ENCODE measurements at regions not wholly inside any gene's neighbourhood (a gene's known extent, or its start where the extent isn't known, plus 50 kb on each side); places are given as distances from the start of the nearest gene placed in this dataset.
"Not testable (repeated sequence)": the region's sequence is repeated elsewhere in the genome, so short reads cannot be mapped to it uniquely, and the experiment has no call there.

DNA sequence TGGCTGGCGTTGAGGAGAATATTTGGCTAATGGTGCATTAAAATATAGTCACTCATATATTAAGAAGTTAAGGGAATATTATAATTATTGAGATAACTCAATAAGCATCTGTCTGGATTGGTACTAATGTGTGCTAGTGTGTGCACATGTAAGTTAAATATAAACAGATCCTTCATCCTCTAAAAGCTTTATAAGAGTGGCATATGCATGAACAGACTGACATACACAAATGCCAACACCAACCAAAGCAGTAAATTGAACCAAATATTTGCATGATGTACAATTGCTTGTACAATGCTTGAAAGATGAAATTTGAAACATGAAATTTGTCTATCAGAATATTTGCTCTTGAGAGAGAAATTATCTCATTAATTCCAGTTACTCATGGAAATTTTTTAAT lies 344.9 kb downstream of the ADGRL2 start:
- DNase-seq = no peak

DNA sequence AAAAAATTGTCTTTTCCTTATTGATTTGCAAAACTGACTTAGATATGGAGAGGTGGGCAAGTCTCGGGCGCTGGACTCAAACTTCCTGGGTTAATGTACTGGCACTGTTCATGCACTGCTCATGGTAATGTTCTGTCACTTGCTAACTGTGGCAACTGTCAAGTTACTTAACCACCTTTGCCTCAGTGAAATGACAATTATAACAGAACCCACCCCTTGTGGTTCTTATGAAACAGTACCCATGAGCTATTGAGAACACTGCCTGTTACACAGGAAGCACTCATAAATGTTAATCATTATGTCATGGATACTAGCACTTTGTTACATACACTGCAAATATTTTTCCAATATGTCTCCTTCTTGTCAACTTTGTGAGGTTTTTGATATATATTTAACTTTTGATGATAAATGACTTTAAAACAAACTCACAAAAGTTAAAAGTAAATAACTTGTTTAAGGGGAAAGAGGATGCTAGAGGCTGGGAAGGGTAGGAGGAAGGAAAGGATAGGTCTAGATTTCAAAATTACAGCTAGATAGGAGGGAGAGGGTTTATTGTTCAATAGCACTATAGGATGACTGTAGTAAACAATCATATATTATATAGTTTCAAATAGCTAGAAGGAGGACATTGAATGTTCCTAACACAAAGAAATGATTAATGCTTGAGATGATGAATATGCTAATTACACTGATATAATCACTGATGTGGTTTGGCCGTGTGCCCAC lies 342.5 kb downstream of the ADGRL2 start:
- DNase-seq = no peak

DNA sequence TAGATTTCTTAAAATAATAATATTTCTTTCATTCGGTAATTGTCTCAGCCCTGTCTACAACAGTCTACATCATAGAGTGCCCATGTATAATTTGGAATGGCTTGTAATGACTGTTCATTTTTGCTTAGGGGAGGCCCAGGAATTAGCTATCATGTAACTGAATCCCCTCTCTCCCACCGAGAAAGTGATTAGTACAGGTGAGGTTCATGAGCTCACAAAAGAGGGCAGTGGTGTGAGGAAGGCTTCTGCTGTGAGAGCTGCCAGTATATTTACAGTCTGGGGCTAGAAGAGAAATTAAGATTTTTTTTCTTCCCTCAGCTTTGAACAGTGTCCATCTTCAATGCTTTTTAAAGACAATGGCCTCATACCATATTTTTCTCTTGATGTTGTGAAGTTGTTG lies 340.7 kb downstream of the ADGRL2 start:
- DNase-seq = no peak

DNA sequence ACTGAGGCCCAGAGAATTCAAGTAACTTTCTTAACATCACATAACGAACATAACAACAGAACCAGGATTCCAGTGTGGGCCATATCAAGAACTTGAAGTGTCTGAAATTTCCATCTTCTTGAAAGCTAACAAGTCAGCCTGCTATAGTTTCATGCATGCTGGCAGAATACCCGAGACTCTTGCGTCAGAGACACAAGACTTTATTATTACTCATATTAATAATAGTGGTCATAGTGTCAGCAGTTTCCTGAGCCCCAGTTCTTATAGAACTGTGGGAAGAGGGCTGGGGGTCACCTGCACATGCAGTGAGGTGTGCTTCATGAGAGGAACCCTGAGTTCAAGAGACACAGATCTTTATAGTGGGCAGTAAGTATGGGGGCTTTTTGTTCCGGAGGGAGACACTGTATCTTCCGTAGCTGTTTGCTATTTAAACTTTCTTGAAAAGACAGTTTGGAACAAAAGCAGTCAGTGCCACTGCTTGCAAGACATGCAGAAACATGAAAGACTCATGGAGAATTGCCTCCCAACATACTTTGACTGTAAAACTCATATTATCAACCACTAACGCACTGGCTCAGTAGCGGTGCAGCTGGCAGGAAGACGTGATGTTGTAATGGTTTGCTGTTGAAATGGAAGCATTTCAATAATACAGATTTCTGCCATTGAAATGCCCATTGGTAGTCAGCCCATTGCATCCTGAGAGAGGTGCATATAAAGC lies 339.2 kb downstream of the ADGRL2 start:
- no peak for DNase-seq

DNA sequence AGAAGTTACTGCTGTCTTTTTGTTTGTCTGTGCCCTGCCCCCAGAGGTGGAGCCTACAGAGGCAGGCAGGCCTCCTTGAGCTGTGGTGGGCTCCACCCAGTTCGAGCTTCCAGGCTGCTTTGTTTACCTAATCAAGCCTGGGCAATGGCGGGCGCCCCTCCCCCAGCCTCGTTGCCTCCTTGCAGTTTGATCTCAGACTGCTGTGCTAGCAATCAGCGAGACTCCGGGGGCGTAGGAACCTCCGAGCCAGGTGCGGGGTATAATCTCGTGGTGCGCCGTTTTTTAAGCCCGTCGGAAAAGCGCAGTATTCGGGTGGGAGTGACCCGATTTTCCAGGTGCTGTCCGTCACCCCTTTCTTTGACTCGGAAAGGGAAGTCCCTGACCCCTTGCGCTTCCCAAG lies 335.6 kb downstream of the ADGRL2 start:
- DNase-seq = not testable (repeated sequence)

DNA sequence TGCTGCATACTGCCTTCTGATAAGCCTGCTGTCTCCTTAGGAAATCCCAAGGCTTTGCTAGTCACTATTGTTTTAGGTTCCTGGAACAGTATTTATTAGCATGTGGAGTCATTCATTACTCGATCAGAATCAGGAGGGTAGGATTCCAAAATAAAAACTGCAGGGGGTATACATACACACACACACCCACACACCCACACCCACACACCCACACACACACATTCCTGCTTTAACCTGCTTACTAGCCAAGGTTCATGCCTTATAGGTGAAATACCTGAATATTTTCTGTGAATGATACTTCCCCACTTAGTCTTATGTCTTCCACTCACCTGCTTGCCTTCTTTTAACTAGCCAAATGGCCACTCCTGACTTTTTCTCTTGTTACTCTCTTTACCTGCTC lies 325.1 kb downstream of the ADGRL2 start:
- DNase-seq = no peak

DNA sequence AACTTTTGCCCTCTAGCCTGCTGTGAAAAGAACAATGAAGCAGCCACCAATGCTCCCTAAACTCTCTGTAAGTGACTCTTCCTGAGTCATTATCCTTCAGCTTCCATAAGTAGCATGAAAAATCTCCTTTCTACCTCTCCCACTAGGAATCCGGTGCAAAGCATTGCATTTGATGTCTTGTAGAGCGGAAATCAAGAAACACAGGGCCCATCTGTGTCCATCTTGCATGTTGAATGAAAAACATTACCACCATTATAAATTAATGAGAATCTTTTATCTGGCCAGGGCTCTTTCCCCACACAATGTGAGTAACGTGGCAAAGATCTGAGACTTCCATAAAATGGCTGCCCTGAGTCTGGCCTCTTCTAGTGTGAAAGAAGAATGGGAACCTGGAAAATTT lies 324.4 kb downstream of the ADGRL2 start:
- no peak for DNase-seq

DNA sequence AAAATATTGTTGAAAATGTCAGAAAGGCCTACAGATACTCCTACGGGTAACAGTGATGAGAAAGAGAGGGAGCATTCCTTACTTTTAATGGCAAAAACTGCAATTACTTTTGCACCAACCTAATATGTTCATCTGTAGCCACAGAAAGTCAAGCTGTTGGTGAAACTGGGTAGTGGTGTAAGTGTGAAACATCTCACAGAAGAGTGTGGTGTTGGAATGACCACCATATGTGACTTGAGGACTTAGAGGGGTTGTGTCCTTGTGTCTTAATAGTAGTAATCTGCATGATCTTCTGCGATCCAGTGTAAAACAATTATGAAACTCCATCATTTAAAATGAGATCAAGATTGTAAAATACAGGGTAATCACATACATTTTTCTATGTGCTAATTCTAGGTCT lies 320.7 kb downstream of the ADGRL2 start:
- no peak for DNase-seq

DNA sequence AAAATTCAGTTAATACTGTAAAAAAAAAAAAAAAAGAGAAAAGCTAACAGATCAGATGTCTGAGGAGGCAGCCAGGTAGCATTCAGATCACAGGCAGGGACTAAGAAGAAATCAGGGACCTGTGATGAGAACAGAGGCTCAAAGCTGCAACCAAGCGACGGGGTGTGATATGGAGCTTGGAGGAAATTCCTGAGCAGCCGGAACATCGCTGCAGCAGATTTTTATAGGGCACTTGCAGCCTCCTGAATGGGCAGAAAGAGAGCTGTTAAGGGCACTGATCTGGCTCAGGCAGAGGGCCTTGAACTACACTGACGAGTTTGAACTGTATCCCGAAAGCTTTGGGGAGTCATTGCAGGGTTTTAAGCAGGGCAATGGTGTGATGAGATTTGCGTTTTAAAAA lies 315.4 kb downstream of the ADGRL2 start:
- DNase-seq = no peak

DNA sequence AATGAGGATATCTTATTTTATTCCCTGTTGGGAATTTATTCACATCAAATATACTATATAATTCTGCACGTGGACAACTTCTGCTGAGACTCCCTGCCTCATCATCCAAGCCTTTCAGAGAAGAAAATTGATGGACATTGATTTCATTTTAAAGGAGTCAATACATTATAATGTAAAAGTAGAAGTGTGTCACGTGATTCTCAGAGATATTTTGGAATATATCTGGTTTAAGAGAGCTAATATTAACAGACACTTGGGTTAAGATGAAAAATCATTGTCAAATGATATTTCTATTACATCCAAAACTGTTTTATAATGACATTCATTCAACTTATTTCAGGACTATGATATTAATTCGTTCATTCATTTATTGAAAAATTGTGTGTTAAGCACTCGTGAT lies 314.2 kb downstream of the ADGRL2 start:
- no peak for DNase-seq

DNA sequence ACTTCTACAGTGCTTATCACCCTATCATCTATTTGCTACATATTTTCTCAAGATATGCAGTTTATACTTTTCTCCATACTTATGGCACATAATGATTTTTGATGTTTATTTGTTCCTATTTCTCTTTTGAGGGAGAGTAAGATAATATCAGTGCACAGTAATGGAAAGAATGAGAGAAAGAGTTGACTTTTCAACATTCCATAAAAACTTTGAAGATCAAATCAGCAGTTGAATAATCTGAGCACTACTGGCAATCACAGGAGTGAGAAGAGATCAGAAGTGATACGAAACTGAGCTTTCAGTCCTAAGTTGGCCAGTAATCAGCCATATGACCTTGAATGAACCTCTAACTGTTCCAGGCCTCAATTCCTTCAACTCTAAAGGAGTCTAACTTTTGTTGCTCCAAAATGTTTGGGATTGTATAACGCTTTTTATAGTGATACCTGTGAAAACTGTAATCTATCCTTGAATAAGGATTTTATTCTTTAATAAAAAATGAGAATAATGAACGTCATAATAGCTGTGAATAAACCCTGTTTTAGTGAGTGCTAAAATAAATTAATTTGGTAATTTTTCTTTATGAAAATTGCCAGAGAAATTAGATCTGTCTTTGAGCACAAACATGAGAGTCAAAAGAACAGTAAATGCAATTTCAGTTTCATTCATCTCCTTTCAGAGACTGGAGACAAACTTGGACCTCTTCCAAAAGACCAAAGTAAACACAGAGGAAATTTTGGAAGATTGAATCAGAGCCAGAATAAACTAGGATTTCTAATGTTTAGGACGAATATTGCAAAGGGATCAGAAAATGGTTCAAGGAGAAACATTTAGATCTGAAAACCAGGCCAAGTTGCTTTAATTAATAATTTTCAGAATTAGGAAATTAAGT lies 309.9 kb downstream of the ADGRL2 start:
- no peak for DNase-seq

DNA sequence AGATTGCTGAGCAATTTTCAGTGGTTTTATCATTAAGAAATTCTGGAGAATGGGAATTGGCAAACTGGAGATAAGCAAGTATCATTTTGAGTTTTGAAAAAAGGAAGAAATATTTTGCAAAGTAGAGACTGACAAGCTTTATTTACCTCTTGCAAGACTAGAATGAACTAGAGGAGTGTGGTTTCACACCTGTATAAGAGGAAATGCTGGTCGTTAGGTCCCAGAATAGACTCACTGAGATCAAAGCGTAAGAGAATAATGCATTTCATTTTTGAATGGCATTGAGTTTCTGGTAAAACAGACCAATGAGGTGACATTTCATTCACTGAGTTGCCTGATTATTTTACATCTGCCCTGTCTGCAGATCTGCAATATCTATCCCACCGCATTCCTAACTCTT lies 308.1 kb downstream of the ADGRL2 start:
- no peak for DNase-seq

DNA sequence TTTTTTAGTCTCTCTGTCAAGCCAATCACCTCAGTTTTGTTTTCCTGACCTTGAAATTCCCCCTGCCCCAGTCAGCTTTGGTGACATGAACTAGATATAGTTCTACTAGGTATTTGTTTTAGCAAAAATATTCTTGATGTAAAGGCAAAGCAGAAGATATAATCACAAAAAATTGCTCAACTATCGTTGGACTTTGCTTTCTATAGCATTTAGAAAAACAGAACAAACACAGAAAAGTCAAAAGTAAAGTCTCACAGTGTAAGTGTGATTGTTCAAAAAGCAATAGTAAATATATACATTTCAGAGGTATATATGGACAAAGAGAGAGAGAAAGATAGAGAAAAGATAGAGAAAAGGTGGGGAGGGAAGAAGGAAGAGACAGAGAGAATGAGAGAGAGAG lies 305.9 kb downstream of the ADGRL2 start:
- no peak for DNase-seq

DNA sequence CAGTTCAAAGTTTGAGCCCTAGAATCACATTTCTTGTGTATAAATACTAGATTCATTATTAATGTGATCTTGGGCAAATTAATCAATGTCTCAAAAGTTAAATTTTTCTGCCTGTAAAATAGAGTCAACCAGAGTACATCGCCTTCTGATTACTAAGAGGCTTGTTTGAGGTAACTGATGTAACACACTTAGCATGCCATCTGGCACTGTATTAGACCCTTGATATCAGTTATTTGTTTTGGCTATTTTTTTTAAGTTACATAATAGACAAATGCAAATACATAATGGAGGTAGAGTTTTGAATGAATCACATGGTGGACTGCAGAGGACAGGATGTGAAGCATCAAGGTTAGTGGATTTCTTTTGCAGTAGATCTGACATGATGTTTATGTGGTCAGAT lies 298.4 kb downstream of the ADGRL2 start:
- DNase-seq = no peak

DNA sequence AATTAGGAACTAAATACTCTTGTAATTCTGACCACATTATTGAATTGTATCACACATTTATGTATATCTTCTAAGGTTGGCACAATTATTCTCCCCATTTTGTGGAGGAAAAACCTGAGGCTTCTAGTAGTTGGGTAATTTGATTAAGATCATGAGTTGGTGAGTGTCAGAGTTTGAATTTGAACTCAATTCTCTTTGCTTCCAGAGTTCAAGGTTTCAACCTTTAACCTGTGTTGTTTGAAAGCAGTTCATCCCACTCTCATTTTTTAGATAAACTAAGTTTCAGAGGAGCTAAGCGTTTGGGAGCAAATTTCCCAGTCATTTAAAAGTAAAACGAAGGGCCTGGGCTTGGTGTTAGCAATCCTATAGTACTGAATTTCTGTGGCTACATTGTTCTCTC lies 293.4 kb downstream of the ADGRL2 start:
- no peak for DNase-seq

DNA sequence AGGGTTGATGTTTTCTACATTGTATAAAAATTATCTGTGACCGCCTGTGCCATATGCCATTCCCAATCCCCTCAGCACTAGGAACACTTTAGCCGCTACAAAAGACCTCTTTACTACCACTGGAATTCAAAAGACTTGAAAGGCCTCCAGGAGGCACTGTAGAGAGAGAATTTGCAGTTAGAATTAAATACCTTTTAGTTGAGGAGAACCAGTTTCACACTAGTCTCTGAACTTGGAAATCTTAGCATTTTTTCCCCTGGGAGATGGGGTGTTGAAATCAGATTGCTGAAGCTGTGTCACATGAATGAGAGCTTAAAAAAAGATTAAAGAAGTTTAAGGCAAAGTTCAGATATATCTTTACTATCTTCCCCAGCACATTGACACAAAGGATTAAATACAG lies 291.0 kb downstream of the ADGRL2 start:
- no peak for DNase-seq

DNA sequence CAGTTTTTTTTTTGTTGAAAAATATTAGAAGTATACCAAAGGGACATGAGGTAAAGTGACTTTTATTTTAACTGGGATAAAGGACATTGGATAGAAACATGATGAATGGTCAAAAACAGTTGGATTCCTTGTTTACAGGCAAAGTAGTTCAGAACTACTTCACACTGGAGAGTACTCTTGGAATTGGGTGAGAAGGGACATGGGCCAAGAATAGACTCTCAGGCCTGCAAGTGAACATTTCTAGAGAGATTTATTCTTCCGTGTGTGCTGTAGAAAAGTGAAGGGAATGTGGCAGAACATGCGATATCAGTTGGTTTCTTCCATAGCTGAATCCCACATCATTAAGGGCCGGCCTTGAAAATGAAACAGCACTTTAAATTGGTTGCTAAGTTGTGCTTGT lies 290.5 kb downstream of the ADGRL2 start:
- DNase-seq = no peak

DNA sequence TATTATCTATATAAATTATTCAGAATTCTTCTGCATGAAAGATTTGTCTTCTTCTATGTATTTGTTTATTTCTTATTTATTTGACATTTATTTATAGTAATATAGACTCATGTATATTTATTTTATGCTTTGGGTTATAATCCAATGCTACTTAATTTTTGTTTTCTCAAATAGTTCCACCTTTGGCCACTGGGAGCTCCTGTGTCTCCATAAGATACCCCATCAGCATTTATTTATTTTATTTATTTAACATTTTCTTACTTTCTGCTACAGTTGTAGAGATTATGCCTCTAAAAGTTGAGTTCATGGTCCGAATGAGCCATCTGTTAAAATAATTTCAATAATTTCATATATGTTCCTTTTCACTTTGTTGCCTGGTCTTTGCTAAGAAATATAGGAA lies 289.4 kb downstream of the ADGRL2 start:
- DNase-seq = no peak

DNA sequence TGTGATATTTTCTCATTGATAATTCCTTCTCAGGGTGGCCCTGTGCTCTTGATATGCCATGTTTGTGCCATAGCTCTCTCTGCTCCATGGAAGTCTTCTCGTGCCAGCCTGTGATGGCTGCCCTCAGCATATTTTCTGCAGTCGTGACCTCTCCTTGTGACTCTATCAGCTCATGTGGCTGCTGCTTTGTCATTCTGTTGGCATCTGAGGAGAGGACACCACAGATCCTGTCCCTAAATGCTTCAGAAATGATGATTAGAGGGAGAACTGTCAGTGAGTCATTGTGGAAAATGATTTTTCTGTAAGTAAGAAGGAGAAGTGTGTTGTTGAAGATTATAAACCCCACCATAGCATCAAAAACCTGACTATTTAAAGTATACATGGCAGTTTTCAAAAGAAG lies 286.0 kb downstream of the ADGRL2 start:
- DNase-seq = no peak

DNA sequence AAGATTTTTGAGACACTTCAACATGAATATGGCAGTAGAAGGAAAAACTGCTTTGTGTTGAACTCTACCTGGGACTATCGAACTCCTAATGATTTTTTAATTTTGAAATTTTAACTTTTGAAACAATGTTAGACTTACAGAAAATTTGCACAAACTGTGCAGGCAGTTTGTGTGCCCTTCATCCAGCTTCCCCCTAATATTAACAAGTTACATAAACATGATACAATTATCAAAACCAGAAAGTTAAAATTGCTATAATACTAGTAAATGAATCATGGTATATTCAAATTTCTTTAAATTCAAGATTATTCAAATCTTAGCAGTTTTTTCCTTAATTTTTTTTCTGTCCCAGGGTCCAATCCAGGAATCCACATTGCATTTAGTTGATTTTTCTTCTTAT lies 278.9 kb downstream of the ADGRL2 start:
- no peak for DNase-seq

DNA sequence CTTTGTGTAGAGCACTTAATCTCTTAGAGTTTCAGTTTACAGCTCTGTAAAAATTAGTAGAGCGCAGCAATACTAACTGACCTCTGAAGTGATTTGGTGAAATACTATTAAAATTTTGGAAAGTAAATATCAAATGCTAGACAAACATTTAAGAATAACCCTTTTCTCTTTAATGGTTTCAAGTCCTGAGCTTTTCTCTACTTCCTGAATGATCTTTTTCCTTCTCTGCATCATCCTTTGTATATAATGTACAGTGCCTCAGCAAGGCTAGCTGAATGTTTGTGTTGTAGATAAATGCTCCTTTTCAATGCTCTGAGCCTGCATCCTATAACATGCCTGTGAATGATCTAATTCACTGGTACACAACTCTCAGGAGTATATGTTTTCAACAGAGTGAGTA lies 272.9 kb downstream of the ADGRL2 start:
- no peak for DNase-seq

DNA sequence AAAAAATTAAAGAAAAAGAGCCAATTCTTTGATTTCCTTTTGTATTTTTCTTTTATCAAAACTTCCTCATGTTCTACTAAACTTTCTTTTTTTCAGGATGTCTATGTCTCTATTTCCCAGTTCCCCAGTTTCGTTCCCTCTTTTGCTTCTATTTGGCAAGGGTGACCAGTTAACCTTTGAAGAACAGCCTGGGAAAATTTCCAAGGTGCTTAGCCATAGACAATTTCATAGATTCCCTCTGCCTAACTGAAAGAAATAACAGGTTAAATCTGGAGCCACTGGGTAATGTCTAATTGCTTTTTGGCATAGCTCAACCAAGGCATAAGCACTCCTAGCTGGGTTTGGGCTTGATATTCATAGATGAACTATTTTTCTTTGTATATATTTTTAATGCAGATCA lies 272.3 kb downstream of the ADGRL2 start:
- DNase-seq = no peak

DNA sequence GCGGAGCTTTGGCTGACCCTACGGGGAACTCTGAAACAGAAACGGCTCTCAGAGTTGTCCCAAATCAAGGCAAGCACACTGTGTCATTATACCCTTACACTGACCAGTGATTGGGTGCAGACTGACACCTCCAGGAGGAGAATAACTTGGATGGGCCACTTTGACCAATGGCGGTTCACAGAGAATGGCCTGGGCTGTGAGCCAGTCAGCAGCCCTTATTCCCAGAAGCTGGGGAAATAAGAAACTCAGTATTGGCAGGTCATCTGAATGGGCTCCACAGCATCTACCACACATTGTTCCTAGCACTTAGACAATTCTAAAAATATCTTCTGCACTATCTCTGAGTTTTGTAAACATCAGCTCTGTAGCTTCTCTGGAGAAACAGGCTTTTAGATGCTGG lies 265.2 kb downstream of the ADGRL2 start:
- no peak for DNase-seq

DNA sequence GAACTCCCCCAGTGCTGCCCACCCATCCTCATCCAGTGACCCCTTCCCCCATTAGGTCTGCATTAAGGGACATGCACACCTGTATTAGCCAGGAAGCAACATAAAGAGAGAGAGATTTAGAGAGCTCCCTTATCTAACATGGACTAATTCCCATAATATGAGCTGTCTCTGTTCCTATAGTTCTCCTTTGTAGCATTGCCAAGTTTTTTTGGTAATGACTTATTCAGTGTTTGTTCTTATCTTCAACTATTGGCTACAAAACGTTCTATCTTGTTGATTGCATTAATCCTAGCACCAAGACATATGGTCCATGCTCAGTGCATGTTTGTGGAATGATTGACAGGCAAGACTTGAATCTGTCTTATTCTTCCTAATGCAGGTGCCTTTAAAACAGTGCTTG lies 264.0 kb downstream of the ADGRL2 start:
- DNase-seq = no peak

Data from CD4-positive, alpha-beta T cell treated with Interferon gamma for 1 hour (primary cell).